H1 (cell line): ENCODE measurements at regions not wholly inside any gene's neighbourhood (a gene's known extent, or its start where the extent isn't known, plus 50 kb on each side); places are given as distances from the start of the nearest gene placed in this dataset.

Experiments
- CTCF ChIA-PET: fragments of 300-600 bp; sonication (Branson Sonifier 250); formaldehyde crosslinking; loops from one replicate; lab custom pipeline; 2021; ENCODE audit not compliant: partially characterized antibody; lab: Charles Lee
- POLR2A ChIA-PET: fragments of 300-600 bp; sonication (Branson Sonifier 250); formaldehyde crosslinking; loops from one replicate; lab custom pipeline; 2021; ENCODE audit warnings: inconsistent platforms; ENCODE audit not compliant: partially characterized antibody; lab: Charles Lee
- DNase-seq, 2 experiments: peaks; one replicate each; pipeline versions ENCODE4 v3.0.0 to v3.0.0-alpha.2; 2010 to 2022; ENCODE audit warnings: low spot score in 2 of 2, low read depth in 1 of 2, mixed read lengths in 1 of 2
- FAIRE-seq: peaks from 2 replicates; lab custom pipeline; 2011; peaks lifted over from hg19 to GRCh38; lab: Jason Lieb, UNC
- H2AFZ ChIP-seq: 2 replicates; pipeline ENCODE4 v1.8.1; 2012; ENCODE audit warnings: low read length, inconsistent platforms
- H2AK5ac ChIP-seq: 2 replicates; pipeline ENCODE4 v1.6.1; 2013; ENCODE audit warnings: low read depth, low read length
- H2BK120ac ChIP-seq: replicated peaks from 2 replicates; pipeline ENCODE3; 2013; ENCODE audit warnings: low read depth, low read length, inconsistent platforms
- H2BK12ac ChIP-seq: 2 replicates; pipeline ENCODE4 v1.6.1; 2013; ENCODE audit warnings: low read depth, low read length
- H2BK15ac ChIP-seq: 2 replicates; pipeline ENCODE4 v1.6.1; 2013; ENCODE audit warnings: low read length
- H2BK20ac ChIP-seq: 2 replicates; pipeline ENCODE4 v1.6.1; 2013; ENCODE audit warnings: low read length
- H2BK5ac ChIP-seq: 2 replicates; pipeline ENCODE4 v1.6.1; 2013; ENCODE audit warnings: low read depth, low read length
- H3K14ac ChIP-seq: 2 replicates; pipeline ENCODE4 v1.6.1; 2013; ENCODE audit warnings: inconsistent platforms; ENCODE audit not compliant: insufficient read length
- H3K18ac ChIP-seq: 2 replicates; pipeline ENCODE4 v1.6.1; 2013; ENCODE audit warnings: low read length; ENCODE audit errors: extremely low read depth
- H3K23ac ChIP-seq: 2 replicates; pipeline ENCODE4 v1.6.1; 2013; ENCODE audit warnings: inconsistent platforms; ENCODE audit not compliant: insufficient read length
- H3K23me2 ChIP-seq: 2 replicates; pipeline ENCODE4 v1.6.1; 2013; ENCODE audit warnings: low read depth, low read length
- H3K27ac ChIP-seq: 2 replicates; pipeline ENCODE4 v1.6.1; 2011; ENCODE audit warnings: low read depth, low read length, inconsistent platforms
- H3K27me3 ChIP-seq, 4 experiments: replicated peaks in 1 of 4; 1 replicate in 1 of 4; 2 replicates in 3 of 4; pipeline versions ENCODE4 v1.6.1 to v1.8.1; 2011 to 2013; ENCODE audit warnings: low read length in 3 of 4, mild to moderate bottlenecking in 3 of 4, inconsistent platforms in 2 of 4, mixed read lengths in 2 of 4, moderate library complexity in 1 of 4; ENCODE audit not compliant: control insufficient read depth in 3 of 4, insufficient read depth in 3 of 4; ENCODE audit errors: extremely low read depth in 1 of 4
- H3K36me3 ChIP-seq, 4 experiments: 2 replicates each; pipeline versions ENCODE4 v1.6.1 to v1.8.1; 2011 to 2013; ENCODE audit warnings: mild to moderate bottlenecking in 4 of 4, low read length in 3 of 4, moderate library complexity in 2 of 4, control low read depth in 1 of 4, inconsistent platforms in 1 of 4; ENCODE audit not compliant: insufficient read depth in 4 of 4, control insufficient read depth in 2 of 4
- H3K4ac ChIP-seq: replicated peaks from 2 replicates; pipeline ENCODE3; 2013; ENCODE audit warnings: low read length, low read depth, mixed read lengths, inconsistent platforms; ENCODE audit not compliant: insufficient read length
- H3K4me1 ChIP-seq, 4 experiments: replicated peaks in 1 of 4; 1 replicate in 1 of 4; 2 replicates in 3 of 4; pipeline versions ENCODE4 v1.6.1 to v1.8.1; 2011 to 2013; ENCODE audit warnings: low read length in 3 of 4, inconsistent platforms in 2 of 4, mixed read lengths in 1 of 4; ENCODE audit not compliant: insufficient read depth in 4 of 4, control insufficient read depth in 3 of 4
- H3K4me2 ChIP-seq, 2 experiments: 2 replicates each; pipeline versions ENCODE4 v1.6.1 to v1.8.1; 2011 to 2013; ENCODE audit warnings: low read depth in 2 of 2, low read length in 2 of 2, control low read depth in 1 of 2, inconsistent platforms in 1 of 2, mild to moderate bottlenecking in 1 of 2; ENCODE audit not compliant: insufficient read depth in 1 of 2
- H3K4me3 ChIP-seq, 4 experiments: fragments of 200-600, 300-600 bp in 1 of 4; sonication (generic), shearing (Covaris generic), sonication (Bioruptor Twin) in 1 of 4; 2 replicates each; pipeline versions ENCODE4 v1.5.1 to v1.8.1; 2011 to 2016; ENCODE audit warnings: low read length in 4 of 4, low read depth in 3 of 4, control low read depth in 2 of 4, inconsistent platforms in 2 of 4, mild to moderate bottlenecking in 2 of 4, mixed read lengths in 1 of 4, moderate library complexity in 1 of 4; ENCODE audit not compliant: insufficient read depth in 2 of 4; ENCODE audit errors: extremely low read depth in 1 of 4
- H3K56ac ChIP-seq: replicated peaks from 2 replicates; pipeline ENCODE3; 2013; ENCODE audit warnings: low read depth, mild to moderate bottlenecking, mixed read lengths, low read length, inconsistent platforms; ENCODE audit not compliant: insufficient read length
- H3K79me1 ChIP-seq: 2 replicates; pipeline ENCODE4 v1.6.1; 2013; ENCODE audit warnings: low read depth, low read length, control low read depth
- H3K79me2 ChIP-seq, 2 experiments: 2 replicates each; pipeline versions ENCODE4 v1.6.1 to v1.8.1; 2012 to 2013; ENCODE audit warnings: low read length in 2 of 2, mild to moderate bottlenecking in 2 of 2, inconsistent platforms in 1 of 2; ENCODE audit not compliant: insufficient read depth in 2 of 2, control insufficient read depth in 1 of 2
- H3K9ac ChIP-seq, 4 experiments: replicated peaks in 1 of 4; 1 replicate in 1 of 4; 2 replicates in 3 of 4; pipeline versions ENCODE4 v1.6.1 to v1.8.1; 2011 to 2013; ENCODE audit warnings: low read depth in 3 of 4, low read length in 3 of 4, control low read depth in 2 of 4, mild to moderate bottlenecking in 2 of 4, moderate library complexity in 2 of 4, inconsistent platforms in 1 of 4; ENCODE audit errors: extremely low read depth in 1 of 4
- H3K9me3 ChIP-seq, 2 experiments: 2 replicates each; pipeline versions ENCODE4 v1.6.1 to v1.8.1; 2012 to 2013; ENCODE audit warnings: mild to moderate bottlenecking in 2 of 2, moderate library complexity in 2 of 2, control low read depth in 1 of 2, inconsistent platforms in 1 of 2, low read depth in 1 of 2, low read length in 1 of 2, mixed read lengths in 1 of 2; ENCODE audit not compliant: insufficient read depth in 2 of 2
- H4K20me1 ChIP-seq, 2 experiments: replicated peaks in 1 of 2; 2 replicates each; pipeline versions ENCODE3 to v1.8.1; 2011 to 2013; ENCODE audit warnings: inconsistent platforms in 2 of 2, low read length in 2 of 2, mild to moderate bottlenecking in 1 of 2; ENCODE audit not compliant: insufficient read depth in 2 of 2, control insufficient read depth in 1 of 2
- H4K5ac ChIP-seq: 2 replicates; pipeline ENCODE4 v1.6.1; 2013; ENCODE audit warnings: low read length, low read depth, mixed read lengths, inconsistent platforms; ENCODE audit not compliant: insufficient read length
- H4K8ac ChIP-seq: 2 replicates; pipeline ENCODE4 v1.8.0; 2013; ENCODE audit warnings: mild to moderate bottlenecking, moderate library complexity, low read length, inconsistent platforms; ENCODE audit not compliant: insufficient read depth; ENCODE audit errors: extremely low read depth
- H4K91ac ChIP-seq: replicated peaks from 2 replicates; pipeline ENCODE3; 2013; ENCODE audit warnings: low read length, mixed read lengths, inconsistent platforms; ENCODE audit not compliant: insufficient read length
- KDM4A ChIP-seq: IDR thresholded peaks from one replicate; pipeline ENCODE4 v1.7.1; 2012; ENCODE audit warnings: low read depth, mild to moderate bottlenecking, moderate library complexity, low read length, inconsistent platforms; ENCODE audit not compliant: severe bottlenecking
- POLR2A ChIP-seq, 2 experiments: IDR thresholded peaks; 1 replicate in 1 of 2; 2 replicates in 1 of 2; pipeline ENCODE4 v1.6.1; 2011; ENCODE audit warnings: low read depth in 2 of 2, low read length in 2 of 2, mild to moderate bottlenecking in 2 of 2; ENCODE audit errors: control extremely low read depth in 1 of 2
- SUZ12 ChIP-seq: fragments of 200-600 bp; sonication (generic); IDR thresholded peaks from 2 replicates; pipeline ENCODE4 v1.6.1; 2012; ENCODE audit warnings: mild to moderate bottlenecking, inconsistent platforms, low read length, moderate library complexity, mixed read lengths
- WGBS, 2 experiments: shearing (Covaris generic) in 1 of 2; methylation state at CpG; one replicate each; pipeline versions ENCODE4 v1.1.6 to v1.1.7; 2013 to 2015; ENCODE audit warnings: low lambda C conversion rate in 2 of 2, mixed read lengths in 2 of 2, inconsistent platforms in 1 of 2, low coverage in 1 of 2, missing lambda C conversion rate in 1 of 2; ENCODE audit not compliant: insufficient replicate concordance in 2 of 2, insufficient coverage in 1 of 2, insufficient read length in 1 of 2; ENCODE audit errors: extremely low coverage in 1 of 2, missing lambda C conversion rate in 1 of 2; 5-methylcytosine and 5-hydroxymethylcytosine counted together

DNA sequence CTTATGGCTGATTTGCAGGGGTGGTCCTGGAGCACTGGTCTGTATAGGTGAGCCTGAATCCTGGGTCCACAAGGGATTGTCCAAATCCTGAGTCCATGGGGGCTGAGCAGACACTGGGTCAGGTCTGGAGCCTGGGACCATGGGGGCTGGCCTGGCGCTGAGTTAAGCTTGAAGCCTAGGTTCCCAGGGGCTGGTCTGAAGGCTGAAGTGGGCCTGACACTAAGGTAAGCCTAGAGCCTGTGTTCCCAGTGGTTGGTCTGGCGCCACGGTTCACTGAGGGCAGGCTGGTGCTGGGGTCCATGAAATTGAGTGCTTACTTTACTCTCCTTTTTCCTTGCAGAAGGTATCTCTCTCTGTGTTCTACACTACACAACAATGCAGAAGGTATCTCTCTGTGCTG lies 155.8 kb downstream of the RBM46 start:
- H2BK5ac ChIP-seq, result no peak overlapping the region; the same call in 1 of the 2 replicates
- H4K8ac ChIP-seq, result no peak overlapping the region
- no peak overlapping the region for H3K56ac ChIP-seq
- no peak overlapping the region for H2BK20ac ChIP-seq
- H3K4ac ChIP-seq, result no peak overlapping the region
- no peaks in the 10 kb centered on the region; a peak in 1 of 4 replicates for H3K9me3 ChIP-seq
- H3K4me2 ChIP-seq, result no peak overlapping the region
- H3K23ac ChIP-seq, result no peak overlapping the region
- 90% methylated on average over 3 of the region's 3 CpGs; no CpG with 5 or more reads in 1 of the 2 experiments for WGBS, 2 experiments
- no peaks in the 10 kb centered on the region for H3K27me3 ChIP-seq
- H3K79me2 ChIP-seq, result no peaks in the 10 kb centered on the region
- DNase-seq (no peak), FAIRE-seq (no peak)
- H3K79me1 ChIP-seq, result no peaks in the 10 kb centered on the region
- H4K20me1 ChIP-seq, result no peaks in the 10 kb centered on the region
- ChIA-PET CTCF (interaction anchor here (0.7 to 1.9 kb wide), 3 partner anchors 9 to 416 kb away, joined by 3 to 8 read pairs (median 4); no protein-coding TSS in a partner anchor), POLR2A (no interaction called here)
- H4K91ac ChIP-seq, result no peak overlapping the region
- no peak overlapping the region for H4K5ac ChIP-seq
- no peak overlapping the region for H2BK12ac ChIP-seq
- no peaks in the 10 kb centered on the region for H3K4me1 ChIP-seq
- H3K36me3 ChIP-seq, result no peaks in the 10 kb centered on the region
- no peak overlapping the region for H3K9ac ChIP-seq
- H3K18ac ChIP-seq, result no peak overlapping the region
- H3K27ac ChIP-seq, result no peak overlapping the region
- H3K23me2 ChIP-seq, result no peaks in the 10 kb centered on the region
- H2AK5ac ChIP-seq, result no peak overlapping the region
- no peak overlapping the region for H2BK15ac ChIP-seq
- H2AFZ ChIP-seq, result no peak overlapping the region
- H2BK120ac ChIP-seq, result no peak overlapping the region
- H3K4me3 ChIP-seq, result no peak overlapping the region
- H3K14ac ChIP-seq, result no peak overlapping the region
- no peak for TF ChIP-seq SUZ12
- no peak for TF ChIP-seq POLR2A (IDR thresholded peaks at IDR 0.05; ENCODE audit: control extremely low read depth in 1 of 2, low read depth in 2 of 2, low read length in 2 of 2)
- TF ChIP-seq KDM4A, result no peak
